BLaER1 (cell line): ENCODE measurements at regions not wholly inside any gene's neighbourhood (a gene's known extent, or its start where the extent isn't known, plus 50 kb on each side); places are given as distances from the start of the nearest gene placed in this dataset.
A peak's percentile ranks its signal among the peaks of the same experiment; 100 is the strongest.

Experiments used
- H3K27ac ChIP-seq: shearing (Covaris generic); formaldehyde crosslinking; 2 replicates; pipeline ENCODE4 v1.8.1; 2022
- H3K27me3 ChIP-seq: shearing (Covaris generic); formaldehyde crosslinking; 2 replicates; pipeline ENCODE4 v1.8.1; 2022
- H3K36me3 ChIP-seq: shearing (Covaris generic); formaldehyde crosslinking; 2 replicates; pipeline ENCODE4 v1.8.1; 2022
- H3K4me1 ChIP-seq: shearing (Covaris generic); formaldehyde crosslinking; 2 replicates; pipeline ENCODE4 v1.8.1; 2022
- H3K4me2 ChIP-seq: shearing (Covaris generic); formaldehyde crosslinking; 2 replicates; pipeline ENCODE4 v1.8.1; 2022
- H3K4me3 ChIP-seq: shearing (Covaris generic); formaldehyde crosslinking; 2 replicates; pipeline ENCODE4 v1.8.1; 2022
- H3K9ac ChIP-seq: shearing (Covaris generic); formaldehyde crosslinking; 2 replicates; pipeline ENCODE4 v1.8.1; 2022
- H3K9me3 ChIP-seq: shearing (Covaris generic); formaldehyde crosslinking; 2 replicates; pipeline ENCODE4 v1.8.1; 2022
- H4K20me1 ChIP-seq: shearing (Covaris generic); formaldehyde crosslinking; 2 replicates; pipeline ENCODE4 v1.8.1; 2022
- Cebpa-rat ChIP-seq: shearing (Covaris generic); IDR thresholded peaks from 2 replicates; pipeline ENCODE4 v1.8.1; 2022

DNA sequence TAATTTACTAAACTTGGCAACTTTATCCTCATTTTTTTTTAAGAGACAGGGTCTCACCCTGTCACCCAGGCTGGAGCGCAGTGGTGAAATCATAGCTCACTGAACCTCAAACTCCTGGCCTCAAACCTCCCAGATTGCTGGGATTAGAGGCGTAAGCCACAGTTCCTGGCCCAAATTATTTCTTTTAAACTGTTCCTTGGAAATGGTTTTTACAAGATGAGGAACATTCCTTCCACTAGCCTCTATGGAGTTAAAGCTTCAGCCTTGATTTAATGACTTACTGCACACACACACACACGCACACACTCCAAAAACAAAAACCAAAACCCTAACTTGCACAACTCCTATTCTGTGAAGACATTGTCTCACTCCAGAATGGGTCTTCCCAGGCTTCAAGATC, 77.2 kb upstream of the TARS1 start:
- H3K27me3 ChIP-seq, result no peaks in the 10 kb centered on the region
- peak overlapping the region; percentile 71 for H3K4me2 ChIP-seq
- no peak overlapping the region for H3K9ac ChIP-seq
- H3K4me3 ChIP-seq, result no peak overlapping the region
- H3K4me1 ChIP-seq, result peaks cover 44% of the 10 kb centered on the region
- H4K20me1 ChIP-seq, result no peaks in the 10 kb centered on the region
- H3K27ac ChIP-seq, result peak overlapping the region; percentile 82
- H3K9me3 ChIP-seq, result peaks cover 48% of the 10 kb centered on the region
- no peaks in the 10 kb centered on the region for H3K36me3 ChIP-seq
- no peak for TF ChIP-seq Cebpa-rat

DNA sequence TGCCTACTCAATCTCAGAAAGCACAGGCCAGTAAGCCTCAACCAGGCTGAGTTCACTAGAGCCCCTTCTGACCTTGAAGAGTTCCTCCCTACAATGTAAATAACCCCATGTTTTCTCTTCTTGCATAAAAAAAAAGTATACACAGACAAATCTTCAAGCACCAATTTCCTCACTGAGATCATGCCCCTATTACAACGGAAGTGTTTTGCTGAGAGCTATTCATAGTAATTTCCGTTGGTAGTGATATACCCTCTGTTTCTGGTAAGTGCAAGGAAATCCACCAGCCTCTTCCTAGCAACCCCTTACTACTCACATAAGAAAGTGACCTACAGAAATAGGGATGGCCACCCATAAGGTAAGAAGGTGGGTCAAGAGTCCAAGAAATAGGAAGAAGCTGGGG, 76.4 kb upstream of the TARS1 start:
- TF ChIP-seq Cebpa-rat, result no peak
- H3K4me2 ChIP-seq, result peak overlapping the region; percentile 71
- H3K36me3 ChIP-seq, result no peaks in the 10 kb centered on the region
- no peak overlapping the region; the same call in 1 of the 2 replicates for H3K9ac ChIP-seq
- H4K20me1 ChIP-seq, result no peaks in the 10 kb centered on the region
- H3K4me1 ChIP-seq, result peaks cover 48% of the 10 kb centered on the region
- H3K9me3 ChIP-seq, result peaks cover 44% of the 10 kb centered on the region
- H3K27me3 ChIP-seq, result no peaks in the 10 kb centered on the region
- peak overlapping the region; percentile 82 for H3K27ac ChIP-seq
- peak overlapping the region; percentile 7; the same call in 1 of the 2 replicates for H3K4me3 ChIP-seq

DNA sequence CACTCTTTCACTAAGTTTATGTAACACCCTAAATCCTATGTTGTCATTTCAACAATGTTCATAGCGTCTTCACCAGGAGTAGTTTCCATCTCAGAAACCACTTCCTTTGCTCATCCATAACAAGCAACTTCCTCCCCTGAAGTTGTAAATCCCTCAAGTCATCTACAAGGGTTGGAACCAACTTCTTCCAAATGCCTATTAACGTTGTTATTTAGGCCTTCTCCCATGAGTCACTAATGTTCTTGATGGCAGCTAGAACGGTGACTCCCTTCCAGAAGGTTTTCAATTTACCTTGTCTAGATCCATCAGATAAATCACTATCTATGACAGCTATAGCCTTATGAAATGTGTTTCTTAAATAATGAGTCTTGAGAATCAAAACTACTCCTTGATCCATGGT, 73.3 kb upstream of the TARS1 start:
- H3K36me3 ChIP-seq, result no peaks in the 10 kb centered on the region
- peak overlapping the region; percentile 56 for H3K4me2 ChIP-seq
- H3K9ac ChIP-seq, result no peak overlapping the region
- H3K4me1 ChIP-seq, result peaks cover 65% of the 10 kb centered on the region
- peaks cover 29% of the 10 kb centered on the region; the same call in 1 of the 2 replicates for H3K9me3 ChIP-seq
- H3K27me3 ChIP-seq, result no peaks in the 10 kb centered on the region
- no peaks in the 10 kb centered on the region for H4K20me1 ChIP-seq
- no peak for TF ChIP-seq Cebpa-rat
- peak overlapping the region; percentile 53; the same call in 1 of the 2 replicates for H3K27ac ChIP-seq
- no peak overlapping the region for H3K4me3 ChIP-seq

DNA sequence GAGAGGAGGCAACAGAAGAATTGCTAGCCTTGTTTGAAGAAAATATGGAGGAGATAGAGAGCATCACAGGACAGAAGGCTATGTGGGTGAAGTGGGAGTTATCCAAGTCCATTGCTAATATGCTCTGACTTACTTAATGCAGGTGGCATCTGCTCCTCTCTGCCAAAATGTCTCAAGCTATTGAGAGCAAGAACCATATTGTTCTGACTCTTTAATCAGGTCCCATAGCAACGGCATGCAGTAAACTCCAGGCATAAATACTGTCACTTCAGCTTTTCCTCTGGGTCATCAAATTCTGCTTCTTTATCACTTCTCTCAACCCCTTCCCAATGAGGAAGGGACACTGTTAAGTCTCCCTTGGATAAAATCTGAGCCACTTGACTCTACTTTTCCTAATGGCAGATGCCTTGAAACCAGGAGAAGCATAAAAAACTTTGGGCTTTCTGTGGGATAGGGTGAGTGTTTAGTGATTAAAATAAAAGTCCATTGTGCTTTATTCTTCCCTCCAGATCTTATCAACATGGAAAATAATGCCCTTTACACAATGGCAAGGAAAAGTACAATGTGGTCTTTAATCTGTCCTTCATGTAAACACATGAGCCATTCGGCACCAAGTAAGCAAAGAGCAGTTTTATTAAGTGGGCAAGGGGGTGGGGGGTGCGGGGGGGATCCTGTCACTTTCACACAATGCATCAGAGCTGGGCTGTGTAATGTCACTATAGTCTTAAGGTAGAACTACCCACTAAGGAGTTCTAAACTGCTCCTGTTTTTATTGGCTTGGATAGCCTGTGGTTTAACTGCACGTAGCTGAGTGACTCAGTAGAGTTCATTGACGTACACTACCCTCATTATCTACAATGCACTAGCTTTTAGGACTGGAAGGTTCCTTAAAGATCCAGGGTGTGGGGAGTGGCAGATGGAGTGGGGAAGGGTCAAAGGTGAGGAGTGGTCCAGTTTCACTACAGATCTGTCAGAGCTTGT, 71.0 kb upstream of the TARS1 start:
- H3K36me3 ChIP-seq, result no peaks in the 10 kb centered on the region
- H3K9ac ChIP-seq, result no peak overlapping the region
- peak overlapping the region; percentile 64 for H3K4me2 ChIP-seq
- peak overlapping the region; percentile 34 for H3K27ac ChIP-seq
- TF ChIP-seq Cebpa-rat, result no peak
- H3K9me3 ChIP-seq, result peaks cover 22% of the 10 kb centered on the region; the same call in 1 of the 2 replicates
- H3K4me1 ChIP-seq, result peaks cover 47% of the 10 kb centered on the region
- H3K4me3 ChIP-seq, result no peak overlapping the region
- no peaks in the 10 kb centered on the region for H4K20me1 ChIP-seq
- no peaks in the 10 kb centered on the region for H3K27me3 ChIP-seq

DNA sequence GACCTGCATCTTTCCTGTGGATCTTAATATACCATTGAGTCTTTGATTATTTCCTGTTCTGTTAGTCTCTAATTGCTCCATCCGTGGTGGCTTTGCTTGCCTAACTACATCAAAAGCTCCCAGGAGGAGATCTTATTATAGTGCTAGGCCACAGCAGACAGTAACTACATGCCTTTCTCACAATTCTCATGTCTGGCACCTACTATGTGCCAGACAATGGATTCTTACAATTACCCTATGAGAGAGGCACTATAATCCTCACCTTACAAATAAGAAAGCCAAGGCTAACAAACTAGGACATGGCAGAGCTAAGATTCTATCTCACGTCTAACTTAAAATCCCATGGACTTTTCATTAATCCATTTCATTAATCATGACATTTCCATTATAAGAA, 70.3 kb upstream of the TARS1 start:
- peak overlapping the region; percentile 34; the same call in 1 of the 2 replicates for H3K27ac ChIP-seq

DNA sequence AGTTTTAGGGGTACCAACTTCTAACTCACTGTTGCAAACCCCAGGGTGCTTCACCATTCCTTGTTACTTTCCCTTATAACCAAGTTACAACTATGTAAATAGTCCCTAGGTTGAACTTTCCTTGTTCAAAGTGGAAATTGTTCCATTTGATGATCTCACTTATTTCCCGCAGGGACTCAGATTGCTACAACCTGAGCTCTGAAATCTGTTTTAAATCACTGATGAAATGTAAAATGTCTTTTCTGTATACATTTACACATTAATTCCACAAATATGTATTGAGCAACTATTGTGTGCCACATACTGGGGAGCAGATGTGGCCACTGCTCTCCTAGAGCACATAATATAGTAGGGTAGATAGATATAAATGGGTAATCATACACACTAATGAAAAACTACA, 69.1 kb upstream of the TARS1 start:
- TF ChIP-seq Cebpa-rat, result no peak
- Histone ChIP-seq H3K4me2 (no peak overlapping the region), H3K27me3 (no peaks in the 10 kb centered on the region), H3K4me3 (no peak overlapping the region), H4K20me1 (no peaks in the 10 kb centered on the region), H3K36me3 (no peaks in the 10 kb centered on the region), H3K9ac (no peak overlapping the region), H3K27ac (no peak overlapping the region), H3K9me3 (peaks cover 5% of the 10 kb centered on the region; the same call in 1 of the 2 replicates), H3K4me1 (peaks cover 39% of the 10 kb centered on the region)

More for the DNA sequence above, 70.3 kb upstream of the TARS1 start:
- no peak for TF ChIP-seq Cebpa-rat
- no peaks in the 10 kb centered on the region for H4K20me1 ChIP-seq
- H3K36me3 ChIP-seq, result no peaks in the 10 kb centered on the region
- H3K27me3 ChIP-seq, result no peaks in the 10 kb centered on the region
- peaks cover 17% of the 10 kb centered on the region; the same call in 1 of the 2 replicates for H3K9me3 ChIP-seq
- H3K4me3 ChIP-seq, result no peak overlapping the region
- H3K4me2 ChIP-seq, result peak overlapping the region; percentile 64
- peaks cover 41% of the 10 kb centered on the region for H3K4me1 ChIP-seq
- no peak overlapping the region for H3K9ac ChIP-seq

DNA sequence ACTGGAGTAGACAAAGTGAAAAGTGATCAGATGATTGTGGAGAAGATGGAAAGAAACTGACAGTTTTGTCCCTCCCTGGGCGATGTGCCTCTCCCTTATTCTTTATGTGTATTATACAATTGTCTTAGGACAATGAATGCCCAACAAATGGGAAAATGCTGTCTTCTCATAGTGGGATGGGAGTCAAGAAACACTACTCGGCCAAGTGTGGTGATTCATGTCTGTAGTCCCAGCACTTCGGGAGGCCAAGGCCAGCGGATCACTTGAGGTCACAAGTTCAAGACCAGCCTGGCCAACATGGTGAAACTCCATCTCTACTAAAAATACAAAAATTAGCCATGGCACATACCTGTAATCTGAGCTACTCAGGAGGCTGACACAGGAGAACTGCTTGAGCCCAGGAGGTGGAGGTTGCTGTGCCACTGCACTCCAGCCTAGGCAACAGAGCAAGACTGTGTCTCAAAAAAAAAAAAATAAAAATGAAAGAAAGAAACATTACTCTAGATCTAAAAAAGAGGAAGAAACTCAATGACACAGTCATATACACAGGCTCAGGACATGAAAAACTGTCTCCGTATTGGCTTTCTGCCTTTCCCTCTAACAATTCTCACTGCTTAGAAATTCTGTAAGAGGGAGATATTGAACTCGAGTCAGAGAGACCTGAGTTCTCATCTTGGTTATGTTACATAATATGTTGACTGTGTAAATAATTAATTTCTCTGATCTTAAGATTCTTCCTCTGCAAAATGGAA, 67.9 kb upstream of the TARS1 start:
- no peaks in the 10 kb centered on the region for H3K27me3 ChIP-seq

DNA sequence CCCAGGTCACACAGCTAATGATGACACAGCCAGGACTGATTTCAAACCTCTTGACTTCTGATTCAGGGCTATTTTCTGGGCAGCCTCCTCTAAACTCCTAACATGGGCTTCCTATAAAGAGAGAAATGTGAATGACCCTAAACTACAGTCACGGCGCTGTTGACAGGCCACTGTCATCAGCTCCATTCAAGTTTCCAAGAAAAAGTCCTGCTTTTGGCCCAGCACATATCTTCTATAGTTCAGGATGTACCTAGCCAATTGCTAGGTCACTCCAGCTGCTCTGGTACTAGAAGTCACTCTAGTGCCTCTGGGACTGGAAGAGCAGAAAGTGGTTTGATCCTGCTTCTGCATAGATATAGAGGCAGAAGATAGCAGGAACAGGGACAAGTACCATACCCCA, 64.9 kb upstream of the TARS1 start:
- H3K27me3 ChIP-seq, result no peaks in the 10 kb centered on the region
- no peaks in the 10 kb centered on the region for H3K9me3 ChIP-seq
- no peak for TF ChIP-seq Cebpa-rat
- H3K4me2 ChIP-seq, result no peak overlapping the region
- no peak overlapping the region for H3K4me3 ChIP-seq
- H3K27ac ChIP-seq, result no peak overlapping the region
- H3K36me3 ChIP-seq, result no peaks in the 10 kb centered on the region
- H3K4me1 ChIP-seq, result peaks cover 2% of the 10 kb centered on the region; the same call in 1 of the 2 replicates
- no peaks in the 10 kb centered on the region for H4K20me1 ChIP-seq
- no peak overlapping the region for H3K9ac ChIP-seq

More for the DNA sequence above, 67.9 kb upstream of the TARS1 start:
- Histone ChIP-seq H3K36me3 (no peaks in the 10 kb centered on the region), H4K20me1 (no peaks in the 10 kb centered on the region), H3K9ac (no peak overlapping the region), H3K4me1 (peaks cover 27% of the 10 kb centered on the region), H3K9me3 (no peaks in the 10 kb centered on the region), H3K4me3 (no peak overlapping the region), H3K27ac (no peak overlapping the region), H3K4me2 (no peak overlapping the region)
- TF ChIP-seq Cebpa-rat, result no peak

DNA sequence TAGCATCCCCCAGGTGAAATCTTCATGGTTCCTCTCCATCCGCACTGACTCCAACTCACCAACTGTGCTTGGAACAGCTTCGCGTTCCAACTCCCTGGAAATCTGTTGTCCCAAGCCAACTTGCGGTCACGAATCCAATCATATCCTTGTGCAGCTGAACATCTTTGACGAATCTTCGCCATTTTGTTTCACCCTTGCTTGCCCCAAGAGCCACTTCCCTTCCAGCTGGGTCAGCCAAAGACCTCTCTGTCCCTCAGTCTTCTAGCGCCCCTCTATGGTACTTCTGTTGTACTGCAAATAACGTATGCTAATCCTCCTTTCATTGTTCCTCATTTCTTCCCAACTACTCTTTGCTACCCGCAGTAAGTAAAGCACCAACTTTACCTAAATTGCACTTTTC, 61.0 kb upstream of the TARS1 start:
- no peak overlapping the region for H3K9ac ChIP-seq
- H3K27me3 ChIP-seq, result no peaks in the 10 kb centered on the region
- H4K20me1 ChIP-seq, result no peaks in the 10 kb centered on the region
- no peak overlapping the region for H3K4me3 ChIP-seq
- TF ChIP-seq Cebpa-rat, result no peak
- H3K9me3 ChIP-seq, result peaks cover 4% of the 10 kb centered on the region
- no peak overlapping the region for H3K4me2 ChIP-seq
- no peaks in the 10 kb centered on the region for H3K36me3 ChIP-seq
- no peaks in the 10 kb centered on the region for H3K4me1 ChIP-seq
- no peak overlapping the region for H3K27ac ChIP-seq
